Fibroblast of skin of left biceps (primary cell): ENCODE measurements at regions not wholly inside any gene's neighbourhood (a gene's known extent, or its start where the extent isn't known, plus 50 kb on each side); places are given as distances from the start of the nearest gene placed in this dataset.

Source experiments
- DNase-seq, 2 experiments: peaks; one replicate each; pipeline ENCODE4 v3.0.0-alpha.2; 2013; ENCODE audit warnings: low read depth in 2 of 2

- DNase-seq: no peak
These were observed 267.4 kb downstream of the CENPW start for GRCh38 chr6:126607289-126607688.

- no peak for DNase-seq
These were observed 268.8 kb downstream of the CENPW start for GRCh38 chr6:126608681-126609080.

DNA sequence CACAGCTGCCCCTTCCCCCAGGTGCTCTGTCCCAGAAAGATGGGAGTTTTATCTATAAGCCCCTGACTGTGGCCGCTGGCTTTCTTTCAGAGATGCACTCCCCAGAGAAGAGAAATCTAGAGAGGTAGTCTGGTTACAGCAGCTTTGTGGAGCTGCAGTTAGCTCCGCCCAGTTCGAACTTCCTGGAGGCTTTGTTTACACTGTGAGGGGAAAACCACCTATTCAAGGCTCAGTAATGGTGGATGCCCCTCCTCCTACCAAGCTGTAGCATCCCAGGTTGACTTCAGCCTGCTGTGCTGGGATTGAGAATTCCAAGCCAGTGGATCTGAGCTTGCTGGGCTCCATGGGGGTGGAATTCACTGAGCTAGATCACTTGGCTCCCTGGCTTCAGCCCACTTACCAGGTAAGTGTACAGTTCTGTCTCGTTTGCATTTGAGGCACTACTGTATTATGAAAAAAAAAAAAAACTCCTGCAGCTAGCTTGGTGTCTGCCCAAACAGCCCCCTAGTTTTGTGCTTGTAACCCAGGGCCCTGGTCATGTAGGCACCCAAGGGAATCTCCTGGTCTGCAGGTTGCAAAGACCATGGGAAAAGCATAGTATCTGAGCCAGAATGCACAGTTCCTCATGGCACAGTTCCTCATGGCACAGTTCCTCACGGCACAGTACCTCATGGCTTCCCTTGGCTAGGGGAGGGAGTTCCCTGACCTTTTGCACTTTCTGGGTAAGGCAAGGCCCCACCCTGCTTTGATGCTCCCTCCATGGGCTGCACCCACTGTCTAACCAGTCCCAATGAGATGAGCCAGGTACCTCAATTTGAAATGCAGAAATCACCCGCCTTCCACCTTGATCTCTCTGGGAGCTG lies 275.0 kb downstream of the CENPW start:
- no peak for DNase-seq

DNA sequence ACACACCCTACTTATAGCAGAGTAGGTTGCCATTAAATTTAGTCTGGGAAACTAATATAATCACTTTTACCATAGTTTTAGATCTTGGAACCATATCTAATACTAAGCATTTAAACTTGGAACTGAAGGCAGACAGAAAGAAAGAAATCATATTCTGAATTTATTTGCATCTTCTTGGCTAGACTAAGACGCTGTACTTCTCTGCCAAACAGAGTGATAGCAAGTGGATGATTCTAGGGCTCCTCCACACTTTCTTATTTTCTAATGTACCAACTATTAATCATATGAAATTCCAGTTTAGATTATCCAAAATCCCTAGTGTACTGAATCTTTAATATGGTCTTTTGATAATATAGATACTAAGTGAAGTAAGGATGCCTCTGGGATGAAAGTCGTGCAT lies 277.0 kb downstream of the CENPW start:
- DNase-seq: no peak

GRCh38 chr6:126618639-126619343 lies 278.9 kb downstream of the CENPW start:
- no peak for DNase-seq

GRCh38 chr6:126620719-126621118 lies 280.8 kb downstream of the CENPW start:
- DNase-seq: no peak

- DNase-seq: peak in 1 of 2 experiments; percentile 30
These were observed 285.1 kb downstream of the CENPW start for GRCh38 chr6:126625019-126625418.

- no peak for DNase-seq
These were observed 288.2 kb downstream of the CENPW start for GRCh38 chr6:126628125-126628524.

DNA sequence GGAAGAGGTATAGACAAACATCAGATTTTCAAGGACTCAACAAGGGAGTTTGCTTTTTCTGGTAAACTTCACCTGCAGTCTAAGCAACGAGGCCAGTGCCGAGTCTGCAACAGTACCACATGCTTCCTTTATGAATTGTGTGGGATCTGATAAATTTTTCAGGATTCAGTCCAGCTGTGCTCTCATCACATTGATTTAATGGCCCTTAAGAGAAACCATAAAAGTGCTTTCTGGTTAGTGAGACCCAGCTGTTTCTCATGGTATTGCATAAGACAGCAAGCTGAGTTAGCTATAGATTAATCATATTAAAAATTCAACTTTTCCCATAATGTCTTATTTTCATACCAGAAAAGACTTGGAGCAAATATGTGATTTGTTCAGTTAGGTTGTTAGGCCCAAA lies 291.4 kb downstream of the CENPW start:
- DNase-seq: peak; percentile 84 to 86

- no peak for DNase-seq
These were observed 292.4 kb downstream of the CENPW start for GRCh38 chr6:126632271-126632670.

DNA sequence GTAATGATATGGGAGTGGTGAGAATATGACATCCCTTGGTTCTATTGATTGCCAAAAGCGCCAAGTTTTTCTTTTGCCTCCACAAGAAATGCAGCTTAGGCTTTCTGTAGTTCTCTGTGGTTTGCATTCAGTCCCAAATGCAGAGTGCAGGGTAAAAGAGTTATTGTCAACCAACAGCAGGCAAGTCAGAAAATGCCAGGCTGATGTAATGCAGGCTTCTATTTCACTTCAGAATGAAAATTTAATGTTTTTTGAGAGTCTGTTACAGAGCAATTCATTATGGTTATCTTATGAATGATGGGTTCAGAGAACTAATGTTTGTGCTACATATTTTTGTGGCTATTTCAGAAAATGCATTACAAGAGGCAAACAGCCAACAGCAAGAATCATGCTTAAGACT lies 293.5 kb downstream of the CENPW start:
- no peak for DNase-seq

- DNase-seq: no peak
These were observed 300.4 kb downstream of the CENPW start for GRCh38 chr6:126640356-126640755.

DNA sequence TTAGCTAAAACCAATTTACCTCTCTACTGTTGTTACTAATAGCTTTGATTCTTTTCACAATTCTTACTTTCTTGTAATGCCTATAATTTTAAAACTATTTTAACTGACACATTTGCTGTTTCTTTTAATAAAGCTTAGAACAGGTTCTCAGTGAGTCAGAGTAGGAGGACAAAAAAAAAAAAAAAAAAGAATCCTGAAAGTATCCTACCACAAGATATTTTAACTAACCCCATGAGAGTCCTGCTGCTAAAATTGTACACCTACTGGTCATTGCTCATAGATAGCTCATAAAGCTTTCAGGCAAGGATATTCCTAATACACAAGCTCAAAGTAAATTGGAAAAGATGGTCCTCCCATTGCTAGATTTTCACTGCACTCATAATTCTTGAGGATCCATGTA lies 301.0 kb downstream of the CENPW start:
- DNase-seq: no peak

DNA sequence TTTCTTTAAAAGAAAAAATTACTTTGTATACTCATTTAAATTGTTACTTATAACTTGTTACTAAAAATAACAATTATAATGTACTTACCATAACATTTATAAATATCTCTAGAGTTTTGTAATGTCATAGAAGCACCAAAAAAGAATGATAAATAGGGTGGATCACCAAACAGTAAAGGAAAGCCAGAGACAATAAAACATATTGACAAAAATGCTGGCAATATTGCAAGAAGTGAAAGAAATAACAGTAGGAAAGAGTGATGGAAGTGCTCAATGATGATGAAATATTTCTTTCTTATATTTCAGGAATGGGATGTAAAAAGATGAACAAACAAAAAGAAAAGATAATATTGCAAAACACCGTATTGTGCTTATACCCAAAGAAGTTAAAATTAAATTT lies 301.7 kb downstream of the CENPW start:
- no peak for DNase-seq

- no peak for DNase-seq
These were observed 303.4 kb downstream of the CENPW start for GRCh38 chr6:126643352-126643751.

DNA sequence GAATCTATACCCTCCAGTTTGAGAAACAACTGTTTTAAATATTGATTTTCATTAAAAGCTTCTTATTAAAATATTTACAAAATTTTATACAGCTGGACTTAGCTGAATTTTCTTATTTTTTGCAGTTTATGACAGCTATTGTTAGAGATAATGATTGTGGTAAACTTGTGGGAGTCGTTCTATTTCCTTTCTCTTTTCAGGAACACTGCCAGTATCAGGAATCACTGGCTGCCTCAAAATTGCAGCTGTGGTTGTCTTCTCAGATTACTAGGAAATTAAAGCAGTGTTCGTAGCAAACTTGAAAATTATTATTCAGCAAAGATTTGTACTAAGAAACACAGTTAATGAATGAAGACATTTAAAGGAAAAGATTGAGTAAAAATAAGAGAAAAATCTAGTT lies 311.0 kb downstream of the CENPW start:
- no peak for DNase-seq

GRCh38 chr6:126657561-126658175 lies 317.8 kb downstream of the CENPW start:
- peak; percentile 62 to 70 for DNase-seq

- no peak for DNase-seq
These were observed 320.5 kb downstream of the CENPW start for GRCh38 chr6:126660376-126660775.

GRCh38 chr6:126661646-126662045 lies 321.7 kb downstream of the CENPW start:
- peak; percentile 83 to 86 for DNase-seq

DNA sequence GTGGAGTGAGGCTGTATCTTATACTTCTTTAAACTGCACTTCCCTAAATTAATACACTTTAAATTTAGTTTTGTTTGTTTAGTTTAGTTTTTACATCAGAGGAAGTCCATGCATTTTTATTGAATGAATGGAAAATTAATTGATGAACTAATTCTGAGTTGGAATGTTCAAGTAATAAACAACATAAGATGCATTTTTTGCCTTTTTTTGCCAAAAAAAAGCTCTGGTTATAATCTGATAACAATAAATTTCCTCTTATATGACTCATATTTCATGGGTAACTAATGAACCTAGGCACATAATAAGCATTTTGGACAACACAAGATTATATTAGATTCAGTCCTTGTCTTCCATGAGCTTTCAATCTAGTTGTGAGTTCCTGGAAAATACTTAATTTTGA lies 323.1 kb downstream of the CENPW start:
- DNase-seq: no peak

DNA sequence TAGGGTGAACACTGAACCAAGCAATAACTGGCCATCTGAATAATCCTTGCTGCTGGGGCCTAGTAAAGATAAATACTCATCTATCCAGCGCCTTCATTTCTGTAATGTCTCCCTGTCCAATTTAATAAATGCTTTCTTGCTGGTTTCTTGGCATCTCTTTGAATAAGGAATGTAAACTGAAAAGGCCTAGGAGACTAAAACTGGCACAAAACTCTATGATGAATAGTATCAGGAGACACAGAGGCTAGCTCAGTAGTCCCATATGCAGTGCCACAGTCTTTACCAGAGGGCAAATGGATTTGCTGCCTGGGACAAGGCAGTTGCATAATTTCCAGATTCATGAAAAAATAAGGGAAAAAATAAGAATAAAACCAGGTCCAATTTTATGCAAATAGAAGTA lies 324.4 kb downstream of the CENPW start:
- DNase-seq: no peak

- peak; percentile 55 to 62 for DNase-seq
These were observed 325.6 kb downstream of the CENPW start for GRCh38 chr6:126665551-126665950.

DNA sequence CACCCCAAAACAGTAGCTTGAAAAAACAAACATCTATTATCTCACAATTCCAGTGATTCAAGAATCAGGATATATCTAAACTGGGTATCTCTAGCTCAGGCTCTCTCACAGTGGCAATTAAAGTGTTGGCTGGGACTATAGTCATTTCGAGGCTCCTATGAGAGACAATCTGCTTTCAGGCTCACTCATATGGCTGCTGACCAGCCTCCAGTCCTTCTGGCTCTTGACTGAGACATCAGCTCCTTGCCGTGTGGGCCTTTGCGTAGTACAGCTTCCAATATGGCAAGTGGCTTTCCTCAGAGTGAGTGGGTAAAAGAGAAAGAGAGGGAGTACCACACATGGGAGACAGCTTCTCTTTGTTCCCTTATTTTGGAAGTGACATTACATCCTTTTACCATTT lies 327.2 kb downstream of the CENPW start:
- DNase-seq: no peak
